IMR-90 (cell line): ENCODE measurements at regions not wholly inside any gene's neighbourhood (a gene's known extent, or its start where the extent isn't known, plus 50 kb on each side); places are given as distances from the start of the nearest gene placed in this dataset.

Experiments
- ATAC-seq: fragments of 200-7000 bp; cut with Tn5 transposase; 2 replicates; pipeline ENCODE4 v1.9.1; 2020; ENCODE audit warnings: low read depth, mild to moderate bottlenecking, moderate library complexity
- BruUV-seq: library from RNA; stranded (reverse); fragments of 400-500 nt; replicated peaks from 2 replicates; lab custom pipeline; 2021; lab: Mats Ljungman, UMichigan
- CTCF ChIA-PET: fragments of 300-600 bp; formaldehyde crosslinking; extraction: SDS; loops from one replicate; lab custom pipeline; 2021; ENCODE audit warnings: antibody characterized with exemption; lab: Yijun Ruan, JAX
- POLR2A ChIA-PET: fragments of 300-600 bp; sonication (Branson Sonifier 250); formaldehyde crosslinking; loops from one replicate; lab custom pipeline; 2022; ENCODE audit warnings: antibody characterized with exemption; ENCODE audit not compliant: unreplicated experiment; lab: Charles Lee
- DNase-seq: peaks from one replicate; pipeline ENCODE4 v3.0.0; 2013
- H2AFZ ChIP-seq: replicated peaks from 2 replicates; pipeline ENCODE3; 2013; ENCODE audit warnings: low read length, mild to moderate bottlenecking; ENCODE audit not compliant: poor library complexity
- H2AK5ac ChIP-seq: 2 replicates; pipeline ENCODE4 v1.6.1; 2013; ENCODE audit warnings: low read depth, low read length, inconsistent platforms
- H2AK9ac ChIP-seq: replicated peaks from 2 replicates; pipeline ENCODE3; 2013; ENCODE audit warnings: mild to moderate bottlenecking, low read depth, low read length, moderate library complexity; ENCODE audit not compliant: poor library complexity
- H2BK120ac ChIP-seq: 2 replicates; pipeline ENCODE4 v1.6.1; 2013; ENCODE audit warnings: low read depth, low read length, inconsistent platforms
- H2BK15ac ChIP-seq: 3 replicates; pipeline ENCODE4 v1.6.1; 2013; ENCODE audit warnings: low read depth, low read length, inconsistent platforms
- H2BK20ac ChIP-seq: 2 replicates; pipeline ENCODE4 v1.6.1; 2013; ENCODE audit warnings: low read depth, mild to moderate bottlenecking, inconsistent platforms, low read length, moderate library complexity
- H2BK5ac ChIP-seq: 2 replicates; pipeline ENCODE4 v1.6.1; 2013; ENCODE audit warnings: mild to moderate bottlenecking, low read depth, low read length, inconsistent platforms; ENCODE audit not compliant: poor library complexity, severe bottlenecking
- H3K14ac ChIP-seq: replicated peaks from 2 replicates; pipeline ENCODE4 v1.6.1; 2013; ENCODE audit warnings: low read depth, low read length, inconsistent platforms
- H3K18ac ChIP-seq: 2 replicates; pipeline ENCODE4 v1.6.1; 2013; ENCODE audit warnings: low read depth, low read length, control low read depth
- H3K23ac ChIP-seq: 2 replicates; pipeline ENCODE4 v1.6.1; 2013; ENCODE audit warnings: low read depth, low read length, inconsistent platforms
- H3K27ac ChIP-seq: 2 replicates; pipeline ENCODE4 v1.5.1; 2013; ENCODE audit warnings: mild to moderate bottlenecking, control low read depth, low read length; ENCODE audit not compliant: insufficient read depth
- H3K27me3 ChIP-seq: 2 replicates; pipeline ENCODE4 v1.6.1; 2013; ENCODE audit warnings: low read length; ENCODE audit not compliant: control insufficient read depth, insufficient read depth
- H3K36me3 ChIP-seq: 2 replicates; pipeline ENCODE4 v1.6.1; 2013; ENCODE audit warnings: low read length, mixed read lengths; ENCODE audit not compliant: control insufficient read depth, insufficient read depth
- H3K4ac ChIP-seq: 2 replicates; pipeline ENCODE4 v1.6.1; 2013; ENCODE audit warnings: low read depth, low read length, inconsistent platforms
- H3K4me1 ChIP-seq: 2 replicates; pipeline ENCODE4 v1.6.1; 2013; ENCODE audit warnings: low read length, mixed read lengths; ENCODE audit not compliant: control insufficient read depth, insufficient read depth
- H3K4me2 ChIP-seq: 2 replicates; pipeline ENCODE4 v1.6.1; 2013; ENCODE audit warnings: low read depth, mild to moderate bottlenecking, control low read depth, low read length, moderate library complexity
- H3K4me3 ChIP-seq: 2 replicates; pipeline ENCODE4 v1.5.1; 2013; ENCODE audit warnings: low read depth, mild to moderate bottlenecking, control low read depth, low read length, moderate library complexity; ENCODE audit not compliant: insufficient read depth
- H3K56ac ChIP-seq: 2 replicates; pipeline ENCODE4 v1.6.1; 2013; ENCODE audit warnings: low read length, inconsistent platforms; ENCODE audit not compliant: insufficient read depth; ENCODE audit errors: extremely low read depth
- H3K79me1 ChIP-seq, 2 experiments: 2 replicates each; pipeline ENCODE4 v1.6.1; 2013; ENCODE audit warnings: low read length in 2 of 2, inconsistent platforms in 1 of 2, low read depth in 1 of 2
- H3K9ac ChIP-seq: 2 replicates; pipeline ENCODE4 v1.6.1; 2013; ENCODE audit warnings: low read depth, low read length, control low read depth
- H3K9me1 ChIP-seq: 2 replicates; pipeline ENCODE4 v1.6.1; 2013; ENCODE audit warnings: low read length, inconsistent platforms; ENCODE audit not compliant: insufficient read depth
- H3K9me3 ChIP-seq: 2 replicates; pipeline ENCODE4 v1.6.1; 2013; ENCODE audit warnings: low read length; ENCODE audit not compliant: control insufficient read depth, insufficient read depth
- H4K20me1 ChIP-seq: 2 replicates; pipeline ENCODE4 v1.6.1; 2013; ENCODE audit warnings: low read length, inconsistent platforms; ENCODE audit not compliant: insufficient read depth
- H4K5ac ChIP-seq: 2 replicates; pipeline ENCODE4 v1.6.1; 2013; ENCODE audit warnings: mild to moderate bottlenecking, low read depth, low read length, control low read depth
- H4K8ac ChIP-seq, 2 experiments: 2 replicates each; pipeline ENCODE4 v1.6.1; 2013; ENCODE audit warnings: low read depth in 2 of 2, low read length in 2 of 2, control low read depth in 1 of 2, inconsistent platforms in 1 of 2
- H4K91ac ChIP-seq: 2 replicates; pipeline ENCODE4 v1.6.1; 2013; ENCODE audit warnings: low read depth, low read length, inconsistent platforms; ENCODE audit not compliant: insufficient read depth
- BHLHE40 ChIP-seq: fragments of 150-350 bp; IDR thresholded peaks from 2 replicates; pipeline ENCODE4 v1.6.1; 2016; ENCODE audit warnings: mild to moderate bottlenecking, low read depth, low read length
- CEBPB ChIP-seq: IDR thresholded peaks from 2 replicates; pipeline ENCODE4 v1.6.1; 2012; ENCODE audit warnings: low read depth, low read length, improper control_type of control experiment
- CHD1 ChIP-seq: IDR thresholded peaks from 2 replicates; pipeline ENCODE4 v1.6.1; 2012; ENCODE audit warnings: low read depth, low read length, improper control_type of control experiment
- FOS ChIP-seq: fragments of 150-350 bp; IDR thresholded peaks from 2 replicates; pipeline ENCODE4 v1.6.1; 2016; ENCODE audit warnings: low read depth, low read length
- MAFK ChIP-seq: IDR thresholded peaks from 2 replicates; pipeline ENCODE4 v1.6.1; 2012; ENCODE audit warnings: low read depth, low read length, improper control_type of control experiment
- MAZ ChIP-seq: IDR thresholded peaks from 2 replicates; pipeline ENCODE4 v1.6.1; 2012; ENCODE audit warnings: low read depth, mild to moderate bottlenecking, low read length, improper control_type of control experiment, moderate library complexity, borderline replicate concordance
- MXI1 ChIP-seq: IDR thresholded peaks from 2 replicates; pipeline ENCODE4 v1.6.1; 2012; ENCODE audit warnings: low read depth, mild to moderate bottlenecking, low read length, moderate library complexity, borderline replicate concordance
- NFE2L2 ChIP-seq: fragments of 150-350 bp; IDR thresholded peaks from 2 replicates; pipeline ENCODE4 v1.6.1; 2016; ENCODE audit warnings: low read depth, mild to moderate bottlenecking, low read length
- POLR2A ChIP-seq: IDR thresholded peaks from 2 replicates; pipeline ENCODE4 v1.6.1; 2012; ENCODE audit warnings: mild to moderate bottlenecking, low read depth, low read length
- RAD21 ChIP-seq: IDR thresholded peaks from 2 replicates; pipeline ENCODE4 v1.6.1; 2012; ENCODE audit warnings: low read length, improper control_type of control experiment
- RCOR1 ChIP-seq: IDR thresholded peaks from 2 replicates; pipeline ENCODE4 v1.6.1; 2012; ENCODE audit warnings: mild to moderate bottlenecking, low read length, improper control_type of control experiment; ENCODE audit not compliant: insufficient replicate concordance
- RFX5 ChIP-seq: IDR thresholded peaks from 2 replicates; pipeline ENCODE4 v1.8.0; 2012; ENCODE audit warnings: low read depth, mild to moderate bottlenecking, low read length, moderate library complexity
- SMC3 ChIP-seq: fragments of 150-350 bp; IDR thresholded peaks from 2 replicates; pipeline ENCODE4 v1.6.1; 2016; ENCODE audit warnings: low read depth, mild to moderate bottlenecking, antibody characterized with exemption, low read length, moderate library complexity
- WGBS, 2 experiments: methylation state at CpG; one replicate each; pipeline versions ENCODE4 v1.1.5 to v1.1.7; 2013; ENCODE audit warnings: missing lambda C conversion rate in 2 of 2; ENCODE audit not compliant: insufficient read length in 1 of 2; ENCODE audit errors: extremely low coverage in 2 of 2; 5-methylcytosine and 5-hydroxymethylcytosine counted together
- dilution Hi-C: fragments of 300-500 bp; cut with HindIII; formaldehyde crosslinking; loops from one replicate; pipeline ENCODE4 v1.14.3; 2018; ENCODE audit warnings: low sequenced_read_pairs; ENCODE audit not compliant: unreplicated experiment
- in situ Hi-C: fragments of 300-500 bp; cut with MboI; formaldehyde crosslinking; loops from 3 replicates; pipeline ENCODE4 v1.14.3; 2019; ENCODE audit warnings: low sequenced_read_pairs, inconsistent platforms, mixed read lengths
- intact Hi-C: fragments of 100-400 bp; cut with micrococcal nuclease; formaldehyde crosslinking; loops from 2 replicates; pipeline ENCODE4 v1.10.0; 2022
- TF ChIP-seq, protein P1 (sequence below): fragments of 150-350 bp; IDR thresholded peaks from 2 replicates; pipeline ENCODE4 v1.6.1; 2017; ENCODE audit warnings: mild to moderate bottlenecking, antibody characterized with exemption, low read length, low read depth
- TF ChIP-seq, protein P2 (sequence below): fragments of 150-350 bp; IDR thresholded peaks from 2 replicates; pipeline ENCODE4 v1.6.1; 2016; ENCODE audit warnings: low read depth, mild to moderate bottlenecking, low read length, moderate library complexity, borderline replicate concordance
- TF ChIP-seq, protein P3 (sequence below): conservative IDR thresholded peaks from 2 replicates; pipeline ENCODE4 v1.5.1; 2012; ENCODE audit warnings: mild to moderate bottlenecking, low read depth, low read length, improper control_type of control experiment

DNA sequence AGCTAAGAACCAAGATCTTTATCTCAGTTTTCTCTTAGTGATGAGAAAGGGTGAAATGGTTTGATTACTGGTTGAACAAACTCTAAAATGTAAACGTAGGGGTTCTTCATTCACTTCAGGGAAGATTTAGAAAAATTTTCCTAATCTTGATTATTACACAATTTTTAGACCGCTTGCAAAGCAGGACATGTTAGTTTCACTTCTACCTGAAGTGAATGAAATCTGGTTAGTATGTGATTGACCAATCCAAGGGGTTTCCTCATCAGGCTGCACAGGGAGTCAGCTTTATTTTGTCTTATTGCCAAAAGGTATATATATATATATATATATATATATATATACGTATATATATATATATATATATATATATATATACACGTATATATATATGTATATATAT, 740.4 kb downstream of the TUSC7 start:
- no peaks in the 10 kb centered on the region for H3K9me1 ChIP-seq
- no peak overlapping the region for H2BK15ac ChIP-seq
- TF ChIP-seq MXI1 = no peak
- no peak for TF ChIP-seq POLR2A
- no peak for TF ChIP-seq NFE2L2
- no peak for TF ChIP-seq FOS
- no peak for TF ChIP-seq MAFK
- TF ChIP-seq CHD1 = no peak
- no peak for TF ChIP-seq RAD21
- TF ChIP-seq MAZ = no peak
- TF ChIP-seq, protein P1, sequence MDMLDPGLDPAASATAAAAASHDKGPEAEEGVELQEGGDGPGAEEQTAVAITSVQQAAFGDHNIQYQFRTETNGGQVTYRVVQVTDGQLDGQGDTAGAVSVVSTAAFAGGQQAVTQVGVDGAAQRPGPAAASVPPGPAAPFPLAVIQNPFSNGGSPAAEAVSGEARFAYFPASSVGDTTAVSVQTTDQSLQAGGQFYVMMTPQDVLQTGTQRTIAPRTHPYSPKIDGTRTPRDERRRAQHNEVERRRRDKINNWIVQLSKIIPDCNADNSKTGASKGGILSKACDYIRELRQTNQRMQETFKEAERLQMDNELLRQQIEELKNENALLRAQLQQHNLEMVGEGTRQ = no peak
- TF ChIP-seq, protein P2, sequence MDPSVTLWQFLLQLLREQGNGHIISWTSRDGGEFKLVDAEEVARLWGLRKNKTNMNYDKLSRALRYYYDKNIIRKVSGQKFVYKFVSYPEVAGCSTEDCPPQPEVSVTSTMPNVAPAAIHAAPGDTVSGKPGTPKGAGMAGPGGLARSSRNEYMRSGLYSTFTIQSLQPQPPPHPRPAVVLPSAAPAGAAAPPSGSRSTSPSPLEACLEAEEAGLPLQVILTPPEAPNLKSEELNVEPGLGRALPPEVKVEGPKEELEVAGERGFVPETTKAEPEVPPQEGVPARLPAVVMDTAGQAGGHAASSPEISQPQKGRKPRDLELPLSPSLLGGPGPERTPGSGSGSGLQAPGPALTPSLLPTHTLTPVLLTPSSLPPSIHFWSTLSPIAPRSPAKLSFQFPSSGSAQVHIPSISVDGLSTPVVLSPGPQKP = no peak
- TF ChIP-seq, protein P3, sequence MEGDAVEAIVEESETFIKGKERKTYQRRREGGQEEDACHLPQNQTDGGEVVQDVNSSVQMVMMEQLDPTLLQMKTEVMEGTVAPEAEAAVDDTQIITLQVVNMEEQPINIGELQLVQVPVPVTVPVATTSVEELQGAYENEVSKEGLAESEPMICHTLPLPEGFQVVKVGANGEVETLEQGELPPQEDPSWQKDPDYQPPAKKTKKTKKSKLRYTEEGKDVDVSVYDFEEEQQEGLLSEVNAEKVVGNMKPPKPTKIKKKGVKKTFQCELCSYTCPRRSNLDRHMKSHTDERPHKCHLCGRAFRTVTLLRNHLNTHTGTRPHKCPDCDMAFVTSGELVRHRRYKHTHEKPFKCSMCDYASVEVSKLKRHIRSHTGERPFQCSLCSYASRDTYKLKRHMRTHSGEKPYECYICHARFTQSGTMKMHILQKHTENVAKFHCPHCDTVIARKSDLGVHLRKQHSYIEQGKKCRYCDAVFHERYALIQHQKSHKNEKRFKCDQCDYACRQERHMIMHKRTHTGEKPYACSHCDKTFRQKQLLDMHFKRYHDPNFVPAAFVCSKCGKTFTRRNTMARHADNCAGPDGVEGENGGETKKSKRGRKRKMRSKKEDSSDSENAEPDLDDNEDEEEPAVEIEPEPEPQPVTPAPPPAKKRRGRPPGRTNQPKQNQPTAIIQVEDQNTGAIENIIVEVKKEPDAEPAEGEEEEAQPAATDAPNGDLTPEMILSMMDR = no peak
- TF ChIP-seq SMC3 = no peak
- no peak for TF ChIP-seq BHLHE40
- TF ChIP-seq RCOR1 = no peak
- no peak for TF ChIP-seq CEBPB
- no peak for TF ChIP-seq RFX5
- H2BK120ac ChIP-seq = no peak overlapping the region
- in situ Hi-C loops = no loop called here
- DNase-seq = no peak
- H3K4me3 ChIP-seq = no peak overlapping the region
- no peak overlapping the region for H4K91ac ChIP-seq
- no peak overlapping the region for H3K27ac ChIP-seq
- no peaks in the 10 kb centered on the region for H3K79me1 ChIP-seq
- no peak overlapping the region for H3K23ac ChIP-seq
- ChIA-PET CTCF (interaction anchor here (0.6 to 0.7 kb wide), 2 partner anchors 14 to 33 kb away, joined by 3 read pairs; no protein-coding TSS in a partner anchor), POLR2A (no interaction called here)
- dilution Hi-C loops = no loop called here
- no peak overlapping the region for H3K4ac ChIP-seq
- intact Hi-C loops = no loop called here
- H3K14ac ChIP-seq = no peak overlapping the region
- no peak overlapping the region for H3K18ac ChIP-seq
- no peak overlapping the region for H3K56ac ChIP-seq
- no peak overlapping the region for H2AFZ ChIP-seq
- no peak overlapping the region for H2BK20ac ChIP-seq
- no peaks in the 10 kb centered on the region for H4K20me1 ChIP-seq
- no peak overlapping the region for H2AK9ac ChIP-seq
- no peak overlapping the region for H2BK5ac ChIP-seq
- no peak for ATAC-seq
- H3K4me2 ChIP-seq = no peak overlapping the region
- BruUV-seq = no TSS peak
- no peaks in the 10 kb centered on the region for H3K36me3 ChIP-seq
- H4K5ac ChIP-seq = no peak overlapping the region
- no peak overlapping the region for H3K9ac ChIP-seq
- no peaks in the 10 kb centered on the region for H3K27me3 ChIP-seq
- H3K9me3 ChIP-seq = no peaks in the 10 kb centered on the region
- no peak overlapping the region for H2AK5ac ChIP-seq
- no CpG with 5 or more reads among the region's 4 CpGs for WGBS, 2 experiments
- no peak overlapping the region for H4K8ac ChIP-seq
- H3K4me1 ChIP-seq = no peaks in the 10 kb centered on the region; the same call in 1 of the 2 replicates
